ENCODE measurements at regions not wholly inside any gene's neighbourhood (a gene's known extent, or its start where the extent isn't known, plus 50 kb on each side); places are given as distances from the start of the nearest gene placed in this dataset.

DNA sequence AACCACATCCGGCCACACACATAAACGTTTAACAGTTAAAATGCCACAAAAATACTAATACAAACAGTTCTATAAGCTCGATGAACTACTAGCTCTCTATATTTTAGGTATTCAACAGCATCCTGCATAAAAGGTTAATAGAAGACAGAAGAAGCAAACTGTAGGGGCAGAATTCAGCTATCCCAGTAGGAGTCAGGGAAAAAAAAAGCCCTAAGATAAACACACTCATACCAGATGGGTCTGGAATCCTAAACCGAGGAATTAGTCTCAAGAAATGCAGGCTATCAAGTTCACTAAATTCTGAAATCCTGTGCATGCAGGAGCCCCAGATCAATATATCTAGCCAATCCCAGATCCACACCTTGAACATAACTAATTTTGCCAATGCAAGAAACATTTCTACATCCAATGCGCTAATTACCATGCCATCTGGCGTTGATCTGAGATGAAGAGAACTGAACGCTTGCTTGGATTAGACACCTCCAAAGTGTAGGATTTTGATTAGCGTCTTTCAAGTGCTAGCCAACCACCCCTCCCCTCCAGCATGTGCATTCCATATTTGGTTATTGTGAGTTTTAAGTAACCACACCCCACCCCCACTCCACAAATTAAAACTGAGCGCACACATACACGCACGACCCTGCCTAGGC lies 512.2 kb upstream of the INTU start:
- DNase-seq: no peak

DNA sequence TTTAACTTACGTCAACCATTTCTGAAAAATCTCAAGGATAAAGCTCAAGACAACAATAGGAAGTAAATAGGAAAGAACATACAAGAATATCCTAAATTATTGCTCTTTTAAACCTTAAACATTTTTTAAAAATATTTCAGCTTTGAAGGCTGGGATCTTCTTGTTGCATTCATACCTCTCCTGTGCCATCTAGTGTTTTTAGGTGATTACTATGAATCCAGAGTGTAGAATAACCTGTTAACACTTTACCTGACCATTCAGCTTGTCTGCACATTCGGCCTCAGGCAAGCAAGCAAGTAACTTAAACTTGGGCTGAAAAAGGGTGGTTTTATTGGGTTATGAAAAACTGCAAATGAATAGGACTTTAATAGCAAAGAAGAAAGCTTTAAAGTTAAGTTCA lies 507.8 kb upstream of the INTU start:
- no peak for DNase-seq

- no peak for DNase-seq
Measured at GRCh38 chr4:127126718-127127117, 506.0 kb upstream of the INTU start.

- DNase-seq: no peak
Measured at GRCh38 chr4:127131527-127131926, 501.2 kb upstream of the INTU start.

DNA sequence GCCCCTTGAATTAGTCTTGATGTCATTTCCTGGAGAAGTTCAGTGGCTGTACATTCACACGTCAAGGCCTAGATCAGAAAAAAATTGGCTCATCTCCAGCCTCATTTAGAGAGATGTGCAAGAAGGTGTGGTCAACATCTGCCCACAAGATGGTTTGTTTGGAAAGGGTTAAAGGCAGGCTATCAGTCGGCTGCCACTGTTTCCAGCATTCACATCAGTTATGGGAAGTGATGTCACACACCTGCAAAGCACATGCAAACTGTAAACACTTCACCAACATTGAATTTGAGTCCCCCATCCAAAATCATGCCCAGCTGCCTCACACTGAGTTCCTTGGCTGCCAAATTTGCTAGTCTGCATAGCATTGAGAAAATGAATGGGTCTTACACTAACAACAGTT lies 498.3 kb upstream of the INTU start:
- DNase-seq: no peak

DNA sequence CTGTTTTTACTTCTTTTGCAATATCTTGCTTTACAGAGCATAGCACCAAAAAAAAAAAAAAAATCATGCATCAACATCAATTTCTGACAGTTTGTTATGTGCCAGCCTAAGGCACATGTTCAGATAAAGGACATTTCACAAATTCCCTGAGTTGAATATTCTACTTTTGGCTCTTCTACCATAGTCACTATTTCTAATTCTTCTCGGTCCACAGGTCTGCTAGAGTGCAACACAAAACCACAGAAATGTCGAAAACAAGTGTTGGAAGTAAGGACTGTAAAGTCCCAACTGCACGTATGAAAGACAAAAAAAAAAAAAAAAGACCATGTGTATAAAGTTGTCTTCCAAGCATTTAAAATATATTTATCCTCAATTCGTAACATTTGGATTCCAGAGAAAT lies 494.2 kb upstream of the INTU start:
- no peak for DNase-seq

- no peak for DNase-seq
Measured at GRCh38 chr4:127139788-127140286, 492.9 kb upstream of the INTU start.

DNA sequence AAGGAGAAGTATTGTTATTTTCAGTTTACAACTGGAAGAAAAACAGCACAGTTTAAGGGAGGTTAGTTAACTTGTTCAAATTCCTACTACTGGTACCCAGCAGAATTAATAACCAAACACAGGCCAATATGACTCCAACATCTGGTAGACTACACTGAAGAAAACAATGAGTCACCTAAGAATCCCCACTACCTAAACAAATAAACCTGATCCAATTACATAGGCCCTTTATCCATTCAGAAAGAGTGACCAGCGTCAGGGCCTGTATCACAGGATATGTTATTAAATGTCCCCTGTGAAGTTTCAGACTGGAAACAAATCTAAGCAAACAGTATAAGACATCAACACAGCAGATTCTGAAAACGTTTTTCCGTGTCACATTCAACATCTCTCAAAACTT lies 492.5 kb upstream of the INTU start:
- DNase-seq: no peak

- DNase-seq: no peak
Measured at GRCh38 chr4:127141856-127142255, 490.9 kb upstream of the INTU start.

DNA sequence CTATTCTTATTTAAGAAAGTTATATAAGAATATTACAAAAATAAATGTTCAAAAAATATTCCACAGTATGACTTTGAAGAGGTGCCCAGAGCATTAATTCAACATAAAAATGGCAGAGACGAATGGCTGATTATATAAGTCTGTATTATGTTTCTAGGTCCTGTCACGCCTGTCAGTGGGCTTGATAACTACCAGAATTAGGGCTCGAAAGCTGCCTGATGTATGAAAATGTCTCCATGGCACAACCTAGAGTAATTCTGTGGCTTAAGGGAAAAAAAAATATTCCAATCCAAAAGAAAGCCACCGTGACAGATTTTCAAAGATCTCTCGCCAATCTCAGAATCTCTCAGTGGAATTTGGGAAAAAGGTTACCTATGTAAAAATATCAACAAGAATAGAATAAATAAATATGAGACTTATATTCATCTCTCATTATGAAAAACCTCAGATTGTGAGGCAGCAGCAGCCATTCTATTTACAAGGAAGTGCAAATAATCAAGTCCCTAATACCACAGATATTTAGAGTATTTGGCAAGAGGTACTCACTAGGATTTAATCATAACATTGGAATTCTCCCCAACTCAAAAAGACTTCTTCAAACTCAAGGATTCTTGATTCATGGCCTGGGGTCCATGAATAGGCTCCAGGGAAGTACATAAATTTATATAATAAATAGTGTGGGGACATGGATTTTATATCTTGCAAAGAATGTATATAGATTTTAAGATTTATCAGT lies 489.1 kb upstream of the INTU start:
- no peak for DNase-seq

GRCh38 chr4:127145006-127145540 lies 487.7 kb upstream of the INTU start:
- no peak for DNase-seq

DNA sequence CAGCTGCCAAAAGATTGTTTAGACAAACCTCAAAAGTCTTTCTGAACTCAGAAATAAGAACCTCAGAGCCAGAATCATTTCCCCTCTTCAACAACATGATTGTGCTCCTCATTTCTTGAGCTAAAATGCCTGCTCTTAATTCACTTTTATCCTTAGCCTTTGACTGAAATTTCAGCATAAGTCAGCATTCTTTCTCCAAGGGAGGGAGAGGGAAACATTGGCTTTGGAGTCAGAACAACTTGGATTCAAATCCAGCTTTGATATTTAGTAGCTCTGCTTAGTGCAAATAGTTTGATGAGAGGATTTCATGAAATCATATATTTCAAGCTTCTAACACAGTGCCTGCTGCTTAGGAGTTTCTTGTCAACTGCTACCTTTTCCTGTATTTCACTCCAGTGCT lies 484.6 kb upstream of the INTU start:
- no peak for DNase-seq

DNA sequence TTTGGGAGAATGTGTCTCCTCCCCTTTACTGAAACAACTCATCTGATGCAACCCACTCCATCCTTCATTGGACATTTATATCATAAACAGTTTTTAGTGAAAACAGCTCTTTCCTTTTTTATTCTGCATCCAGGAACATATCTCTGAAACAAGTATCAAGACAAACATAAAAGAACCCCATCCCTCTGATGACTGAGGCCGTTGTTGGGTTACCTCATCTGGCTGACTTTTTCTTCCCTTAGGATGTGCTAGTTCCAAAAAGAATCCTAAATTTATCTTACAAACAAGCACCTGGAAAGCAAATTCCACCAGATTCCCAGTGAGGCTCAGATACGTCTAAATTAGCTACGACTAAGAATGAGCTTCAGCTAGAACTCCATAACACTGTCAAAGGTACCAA lies 483.7 kb upstream of the INTU start:
- no peak for DNase-seq

DNA sequence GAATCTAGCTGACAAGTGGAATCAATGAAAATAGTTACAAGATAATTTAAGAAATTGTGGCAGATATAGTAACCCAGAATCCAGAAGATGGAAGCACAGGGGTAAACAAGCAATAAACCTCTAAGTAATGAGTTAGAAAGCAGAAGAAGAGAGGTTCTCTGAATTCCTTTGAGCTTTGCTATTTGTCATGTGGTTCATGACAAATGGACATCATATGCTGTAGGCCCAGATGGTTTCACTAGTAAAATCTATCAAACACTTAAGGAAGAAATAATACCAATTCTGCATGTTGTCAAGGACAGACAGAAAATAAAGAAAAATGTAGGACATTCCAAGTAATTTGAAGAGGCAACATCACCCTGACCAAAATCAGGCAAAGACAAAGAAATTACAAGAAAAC lies 480.8 kb upstream of the INTU start:
- DNase-seq: no peak

DNA sequence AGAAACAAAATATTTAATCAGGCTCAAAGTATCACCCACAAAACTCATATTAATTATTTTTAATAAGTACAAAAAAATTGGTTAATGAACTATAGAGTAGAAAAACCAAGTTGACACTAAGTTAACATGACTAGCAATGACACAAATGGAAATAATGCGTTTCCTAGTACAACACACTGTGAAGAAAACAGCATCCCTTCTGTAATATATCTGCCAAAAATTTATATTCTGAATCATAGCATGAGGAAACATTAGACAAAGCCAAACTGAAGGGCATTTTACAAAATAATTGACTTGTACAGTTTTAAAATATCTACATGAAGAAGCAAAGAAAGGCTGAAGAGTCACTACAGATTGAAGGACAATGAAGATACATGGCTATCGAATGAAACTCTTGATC lies 477.6 kb upstream of the INTU start:
- DNase-seq: no peak

- DNase-seq: no peak
Measured at GRCh38 chr4:127155555-127155954, 477.2 kb upstream of the INTU start.

GRCh38 chr4:127162741-127163140 lies 470.0 kb upstream of the INTU start:
- DNase-seq: no peak

DNA sequence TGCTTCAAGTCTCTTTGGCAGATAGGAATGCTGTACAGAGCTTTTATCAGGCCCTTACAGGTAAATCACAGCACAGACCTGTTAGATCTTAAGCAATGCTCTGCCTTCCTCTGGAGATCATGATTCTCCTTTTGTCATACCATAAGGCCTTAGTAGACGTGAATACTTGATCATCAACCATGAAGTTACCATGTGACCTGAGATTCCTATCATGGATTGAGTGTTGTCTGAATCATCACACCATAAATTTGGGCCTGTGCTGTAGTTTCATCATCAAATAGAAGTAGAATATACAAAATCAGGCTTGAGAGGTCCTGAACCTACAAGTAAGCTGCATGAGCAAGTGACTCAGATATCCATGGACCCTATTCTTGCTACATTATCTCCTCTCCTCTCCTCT lies 466.8 kb upstream of the INTU start:
- no peak for DNase-seq

GRCh38 chr4:127174201-127174600 lies 458.6 kb upstream of the INTU start:
- no peak for DNase-seq

GRCh38 chr4:127174616-127175015 lies 458.1 kb upstream of the INTU start:
- DNase-seq: no peak

- no peak for DNase-seq
Measured at GRCh38 chr4:127179256-127180087, 453.3 kb upstream of the INTU start.

DNA sequence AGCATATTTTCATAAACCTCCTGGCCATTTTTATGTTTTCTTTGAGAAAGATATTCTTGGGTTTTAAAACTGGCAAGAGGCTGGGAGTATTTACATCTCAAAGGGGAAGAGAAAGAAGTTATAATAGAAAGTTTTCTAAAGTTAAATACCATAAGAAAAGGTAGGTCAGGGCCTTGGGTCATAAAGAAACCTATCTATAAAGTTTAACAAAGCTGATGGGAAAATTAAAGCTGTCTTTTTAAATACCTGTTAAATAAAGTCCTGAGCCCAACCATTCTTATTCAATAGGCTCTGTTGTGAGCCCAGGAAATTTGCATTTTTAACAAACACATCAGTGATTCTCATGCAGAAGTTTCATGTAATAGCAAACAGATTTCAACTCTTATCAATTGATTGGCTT lies 451.8 kb upstream of the INTU start:
- no peak for DNase-seq

DNA sequence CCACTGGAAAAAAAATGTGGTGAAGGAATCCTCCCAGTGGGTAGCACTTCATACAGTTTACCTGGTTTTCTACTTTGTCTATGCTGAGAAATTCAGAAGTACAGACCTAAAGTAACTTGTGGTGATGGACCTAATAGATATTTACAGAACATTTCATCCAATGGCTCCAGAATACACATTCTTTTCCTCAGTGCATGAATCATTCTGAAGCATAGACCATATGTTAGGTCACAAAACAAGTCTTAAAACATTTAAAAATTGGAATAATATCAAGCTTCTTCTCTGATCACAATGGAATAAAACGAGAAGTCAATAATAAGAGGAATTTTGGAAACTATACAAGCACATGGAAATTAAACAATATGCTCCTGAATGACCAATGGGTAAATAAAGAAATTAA lies 450.1 kb upstream of the INTU start:
- no peak for DNase-seq

Measured in occipital lobe (tissue), 1 donor.